GM19463 (cell line): ENCODE measurements at regions not wholly inside any gene's neighbourhood (a gene's known extent, or its start where the extent isn't known, plus 50 kb on each side); places are given as distances from the start of the nearest gene placed in this dataset.
"Not testable (repeated sequence)": the region's sequence is repeated elsewhere in the genome, so short reads cannot be mapped to it uniquely, and the experiment has no call there.

ENCODE experiments used
- ATAC-seq: cut with Tn5 transposase; IDR thresholded peaks from one replicate; pipeline ENCODE4 v1.9.1; 2021; ENCODE audit warnings: mild to moderate bottlenecking, moderate library complexity; ENCODE audit not compliant: unreplicated experiment

- no peak for ATAC-seq
These were observed 120.5 kb downstream of the APIP start for GRCh38 chr11:34795641-34796040.

- no peak for ATAC-seq
These were observed 121.5 kb downstream of the APIP start for GRCh38 chr11:34794696-34795095.

- ATAC-seq, result no peak
These were observed 122.5 kb downstream of the APIP start for GRCh38 chr11:34793666-34794065.

- no peak for ATAC-seq
These were observed 123.3 kb downstream of the APIP start for GRCh38 chr11:34792814-34793258.

GRCh38 chr11:34791780-34792542 is 124.2 kb downstream of the APIP start:
- ATAC-seq, result no peak

GRCh38 chr11:34790620-34791019 is 125.6 kb downstream of the APIP start:
- ATAC-seq, result no peak

GRCh38 chr11:34789196-34789834 is 126.9 kb downstream of the APIP start:
- no peak for ATAC-seq

GRCh38 chr11:34788642-34789041 is 127.5 kb downstream of the APIP start:
- ATAC-seq, result no peak

- ATAC-seq, result no peak
These were observed 128.3 kb downstream of the APIP start for GRCh38 chr11:34787895-34788294.

- ATAC-seq, result no peak
These were observed 128.8 kb downstream of the APIP start for GRCh38 chr11:34787348-34787747.

GRCh38 chr11:34784318-34784841 is 131.8 kb downstream of the APIP start:
- no peak for ATAC-seq

- no peak for ATAC-seq
These were observed 132.3 kb downstream of the APIP start for GRCh38 chr11:34783816-34784317.

- not testable (repeated sequence) for ATAC-seq
These were observed 134.4 kb downstream of the APIP start for GRCh38 chr11:34781826-34782225.

- ATAC-seq, result no peak
These were observed 140.7 kb downstream of the APIP start for GRCh38 chr11:34775417-34775888.

GRCh38 chr11:34774604-34775003 is 141.6 kb downstream of the APIP start:
- ATAC-seq, result no peak

GRCh38 chr11:34773826-34774225 is 142.4 kb downstream of the APIP start:
- no peak for ATAC-seq

- no peak for ATAC-seq
These were observed 143.0 kb downstream of the APIP start for GRCh38 chr11:34773211-34773610.

- ATAC-seq, result no peak
These were observed 146.1 kb downstream of the APIP start for GRCh38 chr11:34770111-34770510.

- no peak for ATAC-seq
These were observed 147.0 kb downstream of the APIP start for GRCh38 chr11:34769224-34769623.

GRCh38 chr11:34762625-34763024 is 141.7 kb downstream of the EHF start:
- ATAC-seq, result not testable (repeated sequence)

GRCh38 chr11:34758262-34758661 is 137.4 kb downstream of the EHF start:
- no peak for ATAC-seq

- no peak for ATAC-seq
These were observed 136.1 kb downstream of the EHF start for GRCh38 chr11:34757026-34757451.
